Activated CD8-positive, alpha-beta memory T cell treated with anti-CD3 and anti-CD28 coated beads for 36 hours (primary cell): ENCODE measurements at regions not wholly inside any gene's neighbourhood (a gene's known extent, or its start where the extent isn't known, plus 50 kb on each side); places are given as distances from the start of the nearest gene placed in this dataset.
"Not testable (repeated sequence)": the region's sequence is repeated elsewhere in the genome, so short reads cannot be mapped to it uniquely, and the experiment has no call there.

ENCODE experiments used
- CTCF ChIA-PET: fragments of 350-600 bp; sonication (Branson Sonifier 250); formaldehyde crosslinking; loops from one replicate; lab custom pipeline; 2021; ENCODE audit warnings: antibody characterized with exemption; lab: Charles Lee
- POLR2A ChIA-PET: fragments of 350-600 bp; sonication (Branson Sonifier 250); formaldehyde crosslinking; loops from one replicate; lab custom pipeline; 2021; ENCODE audit warnings: antibody characterized with exemption; lab: Charles Lee

- POLR2A ChIA-PET = no interaction called here
Measured at GRCh38 chrX:122363112-122363795, 820.8 kb upstream of the GRIA3 start.

GRCh38 chrX:122375533-122375932, 808.5 kb upstream of the GRIA3 start:
- CTCF ChIA-PET, POLR2A ChIA-PET: not testable (repeated sequence)

More at GRCh38 chrX:122363112-122363795, 820.8 kb upstream of the GRIA3 start:
- CTCF ChIA-PET = no interaction called here

GRCh38 chrX:122389005-122389404, 795.1 kb upstream of the GRIA3 start:
- POLR2A ChIA-PET = no interaction called here
- CTCF ChIA-PET = no interaction called here

GRCh38 chrX:122418758-122419157, 765.3 kb upstream of the GRIA3 start:
- ChIA-PET POLR2A (no interaction called here), CTCF (no interaction called here)

GRCh38 chrX:122421434-122422121, 762.5 kb upstream of the GRIA3 start:
- CTCF ChIA-PET = no interaction called here

GRCh38 chrX:122422547-122422946, 761.5 kb upstream of the GRIA3 start:
- POLR2A ChIA-PET = no interaction called here
- CTCF ChIA-PET = no interaction called here

More at GRCh38 chrX:122421434-122422121, 762.5 kb upstream of the GRIA3 start:
- POLR2A ChIA-PET = no interaction called here

GRCh38 chrX:122434942-122435341, 749.1 kb upstream of the GRIA3 start:
- CTCF ChIA-PET = no interaction called here
- POLR2A ChIA-PET = no interaction called here

- ChIA-PET CTCF (no interaction called here), POLR2A (no interaction called here)
Measured at GRCh38 chrX:122439831-122440230, 744.2 kb upstream of the GRIA3 start.

GRCh38 chrX:122440832-122441231, 743.2 kb upstream of the GRIA3 start:
- POLR2A ChIA-PET = no interaction called here
- CTCF ChIA-PET = no interaction called here

- ChIA-PET POLR2A (no interaction called here), CTCF (no interaction called here)
Measured at GRCh38 chrX:122441451-122441850, 742.6 kb upstream of the GRIA3 start.

GRCh38 chrX:122445466-122445865, 738.6 kb upstream of the GRIA3 start:
- POLR2A ChIA-PET = no interaction called here
- CTCF ChIA-PET = no interaction called here

- ChIA-PET CTCF (no interaction called here), POLR2A (no interaction called here)
Measured at GRCh38 chrX:122464341-122464740, 719.7 kb upstream of the GRIA3 start.

GRCh38 chrX:122475306-122475705, 708.8 kb upstream of the GRIA3 start:
- CTCF ChIA-PET = no interaction called here
- POLR2A ChIA-PET = no interaction called here

- POLR2A ChIA-PET = no interaction called here
- CTCF ChIA-PET = no interaction called here
Measured at GRCh38 chrX:122500556-122500955, 683.5 kb upstream of the GRIA3 start.

GRCh38 chrX:122501652-122502051, 682.4 kb upstream of the GRIA3 start:
- ChIA-PET POLR2A (no interaction called here), CTCF (no interaction called here)

- ChIA-PET CTCF (no interaction called here), POLR2A (no interaction called here)
Measured at GRCh38 chrX:122504026-122504425, 680.1 kb upstream of the GRIA3 start.

- CTCF ChIA-PET = no interaction called here
Measured at GRCh38 chrX:122512561-122513072, 671.5 kb upstream of the GRIA3 start.

GRCh38 chrX:122517786-122518185, 666.3 kb upstream of the GRIA3 start:
- POLR2A ChIA-PET = no interaction called here
- CTCF ChIA-PET = no interaction called here

More at GRCh38 chrX:122512561-122513072, 671.5 kb upstream of the GRIA3 start:
- POLR2A ChIA-PET = no interaction called here

GRCh38 chrX:122545778-122546177, 638.3 kb upstream of the GRIA3 start:
- ChIA-PET CTCF (no interaction called here), POLR2A (no interaction called here)

GRCh38 chrX:122546269-122546668, 637.8 kb upstream of the GRIA3 start:
- POLR2A ChIA-PET = no interaction called here
- CTCF ChIA-PET = no interaction called here

- ChIA-PET CTCF (no interaction called here), POLR2A (no interaction called here)
Measured at GRCh38 chrX:122552286-122552800, 631.7 kb upstream of the GRIA3 start.
